CD4-positive, alpha-beta T cell (primary cell): ENCODE measurements at regions not wholly inside any gene's neighbourhood (a gene's known extent, or its start where the extent isn't known, plus 50 kb on each side); places are given as distances from the start of the nearest gene placed in this dataset.

Experiments
- ATAC-seq: fragments of 200-7000 bp; cut with Tn5 transposase; one replicate; pipeline ENCODE4 v1.10.0; 2022; ENCODE audit warnings: mild to moderate bottlenecking; ENCODE audit not compliant: poor library complexity
- CTCF ChIA-PET: fragments of 350-600 bp; sonication (Branson Sonifier 250); formaldehyde crosslinking; loops from one replicate; lab custom pipeline; 2021; ENCODE audit warnings: antibody characterized with exemption, inconsistent platforms; lab: Charles Lee
- POLR2A ChIA-PET: fragments of 350-600 bp; sonication (Branson Sonifier 250); formaldehyde crosslinking; loops from one replicate; lab custom pipeline; 2021; ENCODE audit warnings: antibody characterized with exemption, inconsistent platforms; lab: Charles Lee
- DNase-seq, 14 experiments: peaks; one replicate each; pipeline ENCODE4 v3.0.0-alpha.2; 2013 to 2020; ENCODE audit warnings: mixed read lengths in 2 of 14
- H3K27ac ChIP-seq, 2 donors: one replicate each; pipeline versions ENCODE4 v1.5.1 to v1.7.0; 2013; ENCODE audit warnings: low read length in 2 of 2, low read depth in 1 of 2, mild to moderate bottlenecking in 1 of 2
- H3K27me3 ChIP-seq, 2 experiments: 1 replicate in 1 of 2; 2 replicates in 1 of 2; pipeline versions ENCODE4 v1.6.1 to v1.7.0; 2013; ENCODE audit warnings: low read length in 2 of 2, control low read depth in 1 of 2, mild to moderate bottlenecking in 1 of 2, moderate library complexity in 1 of 2; ENCODE audit not compliant: insufficient read depth in 2 of 2, control insufficient read depth in 1 of 2
- H3K36me3 ChIP-seq: one replicate; pipeline ENCODE4 v1.6.1; 2013; ENCODE audit warnings: low read length, control low read depth; ENCODE audit not compliant: insufficient read depth
- H3K4me1 ChIP-seq: one replicate; pipeline ENCODE4 v1.6.1; 2013; ENCODE audit warnings: low read length, control low read depth; ENCODE audit not compliant: insufficient read depth
- H3K4me3 ChIP-seq: one replicate; pipeline ENCODE4 v1.5.1; 2013; ENCODE audit warnings: mild to moderate bottlenecking, low read length, moderate library complexity
- H3K9me3 ChIP-seq, 2 experiments: 1 replicate in 1 of 2; 2 replicates in 1 of 2; pipeline versions ENCODE4 v1.6.1 to v1.7.0; 2013; ENCODE audit warnings: low read length in 2 of 2, mild to moderate bottlenecking in 2 of 2, control low read depth in 1 of 2, moderate library complexity in 1 of 2; ENCODE audit not compliant: control insufficient read depth in 1 of 2, insufficient read depth in 1 of 2
- H3K27ac Mint-ChIP-seq: one replicate; pipeline ENCODE4 v1.8.0; 2020; ENCODE audit warnings: mixed read lengths
- H3K27me3 Mint-ChIP-seq: one replicate; pipeline ENCODE4 v1.8.0; 2021; ENCODE audit warnings: mixed read lengths
- H3K36me3 Mint-ChIP-seq: one replicate; pipeline ENCODE4 v1.8.0; 2021; ENCODE audit warnings: low read depth, mixed read lengths
- H3K4me1 Mint-ChIP-seq: one replicate; pipeline ENCODE4 v1.8.0; 2021; ENCODE audit warnings: low read depth, mixed read lengths
- H3K4me3 Mint-ChIP-seq: one replicate; pipeline ENCODE4 v1.8.0; 2020; ENCODE audit warnings: mild to moderate bottlenecking, mixed read lengths
- H3K9me3 Mint-ChIP-seq: one replicate; pipeline ENCODE4 v1.8.0; 2020; ENCODE audit warnings: mixed read lengths
- CTCF ChIP-seq: fragments of 200-600 bp; IDR thresholded peaks from one replicate; pipeline ENCODE4 v1.8.0; 2022; ENCODE audit warnings: antibody characterized with exemption, mild to moderate bottlenecking
- intact Hi-C, 2 experiments: fragments of 100-400 bp; cut with DNase I in 1 of 2; cut with micrococcal nuclease in 1 of 2; formaldehyde crosslinking; loops; one replicate each; pipeline versions ENCODE4 v1.15.1 to v1.9.0; 2023 to 2025; cut with DNase I, micrococcal nuclease

GRCh38 chr12:92600052-92600451 is 102.7 kb upstream of the PLEKHG7 start:
- H3K27ac Mint-ChIP-seq = no peak overlapping the region
- H3K4me1 Mint-ChIP-seq = peaks cover 16% of the 10 kb centered on the region
- DNase-seq (no peak), ATAC-seq (no peak)
- Histone ChIP-seq H3K27me3 (no peaks in the 10 kb centered on the region), H3K27ac (no peak overlapping the region), H3K36me3 (no peaks in the 10 kb centered on the region), H3K4me3 (no peak overlapping the region), H3K4me1 (peaks cover 4% of the 10 kb centered on the region), H3K9me3 (peaks cover 8 to 12% of the 10 kb centered on the region in 2 experiments)
- peaks cover 14% of the 10 kb centered on the region for H3K9me3 Mint-ChIP-seq
- H3K27me3 Mint-ChIP-seq = no peaks in the 10 kb centered on the region
- POLR2A ChIA-PET = no interaction called here
- TF ChIP-seq CTCF = no peak
- CTCF ChIA-PET = no interaction called here
- H3K36me3 Mint-ChIP-seq = peaks cover 13% of the 10 kb centered on the region
- intact Hi-C loops = no loop called here
- no peak overlapping the region for H3K4me3 Mint-ChIP-seq

GRCh38 chr12:92597997-92598396 is 104.8 kb upstream of the PLEKHG7 start:
- Mint-ChIP-seq H3K9me3 (peaks cover 14% of the 10 kb centered on the region), H3K4me1 (peaks cover 31% of the 10 kb centered on the region), H3K27ac (peak overlapping the region; percentile 91), H3K36me3 (peaks cover 13% of the 10 kb centered on the region), H3K4me3 (no peak overlapping the region), H3K27me3 (no peaks in the 10 kb centered on the region)
- Histone ChIP-seq H3K4me3 (no peak overlapping the region), H3K9me3 (peaks cover 8 to 12% of the 10 kb centered on the region in 2 experiments), H3K27me3 (no peaks in the 10 kb centered on the region), H3K4me1 (peaks cover 24% of the 10 kb centered on the region), H3K36me3 (no peaks in the 10 kb centered on the region), H3K27ac (no peak overlapping the region)
- ChIA-PET POLR2A (no interaction called here), CTCF (interaction anchor here (0.9 kb wide), 1 partner anchor 10 kb away, joined by 4 read pairs; no protein-coding TSS in a partner anchor)
- no peak for ATAC-seq
- intact Hi-C loops = no loop called here
- TF ChIP-seq CTCF = no peak
- peak in 2 of 14 experiments; percentile 23 to 48 for DNase-seq

GRCh38 chr12:92597118-92597517 is 105.7 kb upstream of the PLEKHG7 start:
- Histone ChIP-seq H3K27me3 (no peaks in the 10 kb centered on the region), H3K4me1 (peaks cover 31% of the 10 kb centered on the region), H3K27ac (no peak overlapping the region), H3K9me3 (peaks cover 8 to 12% of the 10 kb centered on the region in 2 experiments), H3K4me3 (no peak overlapping the region), H3K36me3 (no peaks in the 10 kb centered on the region)
- intact Hi-C loops = no loop called here
- Mint-ChIP-seq H3K27me3 (no peaks in the 10 kb centered on the region), H3K36me3 (peaks cover 13% of the 10 kb centered on the region), H3K4me1 (peaks cover 36% of the 10 kb centered on the region), H3K27ac (peak overlapping the region; percentile 91), H3K9me3 (peaks cover 14% of the 10 kb centered on the region), H3K4me3 (no peak overlapping the region)
- DNase-seq (no peak), ATAC-seq (no peak)
- TF ChIP-seq CTCF = no peak
- ChIA-PET CTCF (no interaction called here), POLR2A (no interaction called here)
